Astrocyte (in vitro differentiated cells and primary cell): ENCODE measurements at regions not wholly inside any gene's neighbourhood (a gene's known extent, or its start where the extent isn't known, plus 50 kb on each side); places are given as distances from the start of the nearest gene placed in this dataset.

Experiments
- DNase-seq: peaks from one replicate; pipeline ENCODE4 v3.0.0-alpha.2; 2010; ENCODE audit warnings: low read depth
- FAIRE-seq: peaks from 2 replicates; lab custom pipeline; 2011; peaks lifted over from hg19 to GRCh38; lab: Jason Lieb, UNC
- H2AFZ ChIP-seq: 2 replicates; pipeline ENCODE4 v1.6.0; 2012; ENCODE audit warnings: low read depth, low read length, inconsistent platforms
- H3K27ac ChIP-seq: 2 replicates; pipeline ENCODE4 v1.5.1; 2011; ENCODE audit warnings: low read depth, low read length, inconsistent platforms
- H3K27me3 ChIP-seq: 2 replicates; pipeline ENCODE4 v1.6.0; 2011; ENCODE audit warnings: low read length, inconsistent platforms; ENCODE audit not compliant: insufficient read depth
- H3K36me3 ChIP-seq: 2 replicates; pipeline ENCODE4 v1.5.1; 2011; ENCODE audit warnings: low read length, inconsistent platforms; ENCODE audit not compliant: insufficient read depth
- H3K4me1 ChIP-seq: 2 replicates; pipeline ENCODE4 v1.5.1; 2011; ENCODE audit warnings: low read length, inconsistent platforms; ENCODE audit not compliant: insufficient read depth
- H3K4me2 ChIP-seq: 2 replicates; pipeline ENCODE4 v1.6.0; 2012; ENCODE audit warnings: low read length, inconsistent platforms
- H3K4me3 ChIP-seq: 2 replicates; pipeline ENCODE4 v1.5.1; 2011; ENCODE audit warnings: low read depth, mild to moderate bottlenecking, low read length, inconsistent platforms; ENCODE audit not compliant: insufficient read depth
- H3K79me2 ChIP-seq: 2 replicates; pipeline ENCODE4 v1.6.0; 2012; ENCODE audit warnings: mild to moderate bottlenecking, low read length, inconsistent platforms; ENCODE audit not compliant: insufficient read depth
- H3K9ac ChIP-seq: 2 replicates; pipeline ENCODE4 v1.6.0; 2012; ENCODE audit warnings: mild to moderate bottlenecking, low read length, inconsistent platforms
- H3K9me3 ChIP-seq: 2 replicates; pipeline ENCODE4 v1.5.1; 2012; ENCODE audit warnings: low read depth, mild to moderate bottlenecking, low read length, inconsistent platforms; ENCODE audit not compliant: insufficient read depth
- H4K20me1 ChIP-seq: 2 replicates; pipeline ENCODE4 v1.6.0; 2012; ENCODE audit warnings: low read length, inconsistent platforms; ENCODE audit not compliant: insufficient read depth
- H3K27ac Mint-ChIP-seq: one replicate; pipeline ENCODE4 v1.8.0; 2021; ENCODE audit warnings: mild to moderate bottlenecking, mixed read lengths; ENCODE audit not compliant: unreplicated experiment
- H3K27me3 Mint-ChIP-seq: one replicate; pipeline ENCODE4 v1.8.0; 2021; ENCODE audit warnings: low read depth, mixed read lengths; ENCODE audit not compliant: unreplicated experiment
- H3K36me3 Mint-ChIP-seq: one replicate; pipeline ENCODE4 v1.8.0; 2021; ENCODE audit warnings: low read depth, mixed read lengths; ENCODE audit not compliant: unreplicated experiment
- H3K4me1 Mint-ChIP-seq: one replicate; pipeline ENCODE4 v1.8.0; 2021; ENCODE audit warnings: low read depth, mixed read lengths; ENCODE audit not compliant: unreplicated experiment
- H3K4me3 Mint-ChIP-seq: one replicate; pipeline ENCODE4 v1.8.0; 2021; ENCODE audit warnings: mild to moderate bottlenecking, moderate library complexity, mixed read lengths; ENCODE audit not compliant: unreplicated experiment
- H3K9me3 Mint-ChIP-seq: one replicate; pipeline ENCODE4 v1.8.0; 2021; ENCODE audit warnings: mild to moderate bottlenecking, mixed read lengths; ENCODE audit not compliant: unreplicated experiment
- EZH2 ChIP-seq: IDR thresholded peaks from 2 replicates; pipeline ENCODE4 v1.6.1; 2012; ENCODE audit warnings: mild to moderate bottlenecking, low read length, inconsistent platforms; ENCODE audit not compliant: insufficient read depth
- TF ChIP-seq, protein P1 (sequence below): IDR thresholded peaks from 2 replicates; pipeline ENCODE4 v1.5.1; 2011; ENCODE audit warnings: low read depth, mild to moderate bottlenecking, inconsistent platforms, low read length, moderate library complexity; ENCODE audit not compliant: insufficient read depth

DNA sequence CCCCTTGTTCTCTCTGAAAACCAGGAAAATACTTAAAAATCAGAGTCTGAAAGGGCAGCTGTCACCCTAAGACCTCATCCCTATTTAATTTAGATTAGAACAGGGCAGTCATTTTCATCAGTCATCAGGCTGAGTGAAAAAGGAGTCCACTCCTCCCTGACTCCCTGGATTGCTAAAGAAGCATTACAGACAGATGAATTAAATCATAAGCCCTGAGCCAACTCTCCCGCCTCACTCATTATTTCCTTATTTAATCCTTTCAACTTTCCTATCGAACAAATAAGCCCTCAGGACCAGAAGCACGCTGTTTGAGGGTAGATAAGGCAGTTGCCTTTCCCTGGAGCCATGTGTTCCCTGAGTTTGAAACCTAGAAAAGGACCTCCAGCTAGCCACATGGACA, 201.9 kb upstream of the ANKRD55 start:
- no peak for FAIRE-seq
- H4K20me1 ChIP-seq = no peaks in the 10 kb centered on the region
- peaks cover 5% of the 10 kb centered on the region for H3K27me3 Mint-ChIP-seq

DNA sequence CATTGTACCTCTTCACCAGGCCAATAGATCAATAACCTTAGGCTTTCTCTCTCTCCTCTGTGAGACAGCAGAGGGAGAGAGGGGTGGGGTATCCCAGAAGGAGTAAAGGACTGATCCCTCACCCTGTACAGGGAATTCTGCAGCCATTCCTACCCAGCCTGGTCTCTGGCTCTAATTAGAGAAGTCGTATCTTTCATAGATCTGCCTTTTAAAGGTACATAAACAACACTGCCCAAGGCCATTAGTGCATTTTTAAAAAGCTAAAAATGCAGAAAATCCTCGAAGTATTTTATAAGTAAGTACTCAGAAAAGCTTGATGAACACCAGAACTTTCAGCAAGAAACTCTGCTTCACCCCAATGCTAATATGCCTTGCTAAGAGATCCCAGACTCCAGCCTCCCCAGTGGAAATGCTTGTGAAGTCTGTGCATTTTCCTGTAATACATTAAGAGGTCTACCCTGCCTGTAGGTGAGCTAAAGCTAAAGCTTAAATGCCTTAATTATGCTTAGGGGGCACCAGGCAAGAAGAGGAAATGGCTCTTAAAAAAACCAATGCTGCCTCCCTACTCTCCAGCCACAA, 200.0 kb upstream of the ANKRD55 start:
- Histone ChIP-seq H3K4me2 (no peak overlapping the region), H2AFZ (no peak overlapping the region), H3K27me3 (no peaks in the 10 kb centered on the region), H3K36me3 (no peaks in the 10 kb centered on the region), H3K4me3 (no peak overlapping the region), H3K9me3 (no peaks in the 10 kb centered on the region), H3K9ac (no peak overlapping the region), H4K20me1 (no peaks in the 10 kb centered on the region), H3K4me1 (no peaks in the 10 kb centered on the region), H3K79me2 (no peaks in the 10 kb centered on the region), H3K27ac (no peak overlapping the region)
- Mint-ChIP-seq H3K27me3 (peaks cover 5% of the 10 kb centered on the region), H3K4me1 (peaks cover 8% of the 10 kb centered on the region), H3K9me3 (no peaks in the 10 kb centered on the region), H3K4me3 (no peak overlapping the region), H3K27ac (no peak overlapping the region), H3K36me3 (no peaks in the 10 kb centered on the region)
- FAIRE-seq (no peak), DNase-seq (no peak)
- TF ChIP-seq EZH2 = no peak
- TF ChIP-seq, protein P1, sequence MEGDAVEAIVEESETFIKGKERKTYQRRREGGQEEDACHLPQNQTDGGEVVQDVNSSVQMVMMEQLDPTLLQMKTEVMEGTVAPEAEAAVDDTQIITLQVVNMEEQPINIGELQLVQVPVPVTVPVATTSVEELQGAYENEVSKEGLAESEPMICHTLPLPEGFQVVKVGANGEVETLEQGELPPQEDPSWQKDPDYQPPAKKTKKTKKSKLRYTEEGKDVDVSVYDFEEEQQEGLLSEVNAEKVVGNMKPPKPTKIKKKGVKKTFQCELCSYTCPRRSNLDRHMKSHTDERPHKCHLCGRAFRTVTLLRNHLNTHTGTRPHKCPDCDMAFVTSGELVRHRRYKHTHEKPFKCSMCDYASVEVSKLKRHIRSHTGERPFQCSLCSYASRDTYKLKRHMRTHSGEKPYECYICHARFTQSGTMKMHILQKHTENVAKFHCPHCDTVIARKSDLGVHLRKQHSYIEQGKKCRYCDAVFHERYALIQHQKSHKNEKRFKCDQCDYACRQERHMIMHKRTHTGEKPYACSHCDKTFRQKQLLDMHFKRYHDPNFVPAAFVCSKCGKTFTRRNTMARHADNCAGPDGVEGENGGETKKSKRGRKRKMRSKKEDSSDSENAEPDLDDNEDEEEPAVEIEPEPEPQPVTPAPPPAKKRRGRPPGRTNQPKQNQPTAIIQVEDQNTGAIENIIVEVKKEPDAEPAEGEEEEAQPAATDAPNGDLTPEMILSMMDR = no peak

More for the DNA sequence above, 201.9 kb upstream of the ANKRD55 start:
- no peaks in the 10 kb centered on the region for H3K9me3 Mint-ChIP-seq
- no peaks in the 10 kb centered on the region for H3K36me3 ChIP-seq
- H3K4me3 Mint-ChIP-seq = no peak overlapping the region
- H3K4me1 ChIP-seq = no peaks in the 10 kb centered on the region
- H3K4me2 ChIP-seq = no peak overlapping the region
- no peak overlapping the region for H3K9ac ChIP-seq
- H3K36me3 Mint-ChIP-seq = no peaks in the 10 kb centered on the region
- H3K27me3 ChIP-seq = no peaks in the 10 kb centered on the region
- no peak overlapping the region for H3K4me3 ChIP-seq
- no peak for TF ChIP-seq EZH2
- TF ChIP-seq, protein P1 = no peak
- H2AFZ ChIP-seq = no peak overlapping the region
- H3K4me1 Mint-ChIP-seq = peaks cover 8% of the 10 kb centered on the region
- no peaks in the 10 kb centered on the region for H3K79me2 ChIP-seq
- no peak for DNase-seq
- H3K27ac ChIP-seq = no peak overlapping the region
- no peaks in the 10 kb centered on the region for H3K9me3 ChIP-seq
- no peak overlapping the region for H3K27ac Mint-ChIP-seq

DNA sequence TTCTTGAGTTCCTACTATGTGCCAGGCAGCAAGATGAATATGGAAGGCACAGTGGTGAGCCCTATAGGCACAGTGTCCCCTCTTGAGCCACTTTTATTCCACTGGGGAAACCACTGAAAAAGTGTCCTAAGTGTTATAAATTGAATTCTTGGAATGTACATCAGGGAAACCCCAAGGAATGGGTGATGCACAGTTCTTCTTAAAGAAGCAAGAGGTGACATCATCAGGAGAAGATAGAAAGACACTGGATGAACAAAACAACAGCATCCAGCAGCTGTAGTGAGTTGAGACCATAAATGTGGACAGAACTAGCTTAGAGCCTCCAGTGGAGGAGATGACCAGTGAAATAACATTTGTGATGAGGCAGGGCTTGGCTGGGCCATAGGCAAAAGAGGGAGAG, 199.2 kb upstream of the ANKRD55 start:
- H3K4me1 ChIP-seq = no peaks in the 10 kb centered on the region
- FAIRE-seq (no peak), DNase-seq (no peak)
- Mint-ChIP-seq H3K9me3 (peaks cover 4% of the 10 kb centered on the region), H3K27ac (no peak overlapping the region), H3K27me3 (peaks cover 5% of the 10 kb centered on the region), H3K4me3 (no peak overlapping the region), H3K4me1 (peaks cover 8% of the 10 kb centered on the region), H3K36me3 (no peaks in the 10 kb centered on the region)
- H3K9me3 ChIP-seq = no peaks in the 10 kb centered on the region
- H4K20me1 ChIP-seq = no peaks in the 10 kb centered on the region
- H3K36me3 ChIP-seq = no peaks in the 10 kb centered on the region
- no peak overlapping the region for H2AFZ ChIP-seq
- no peak overlapping the region for H3K27ac ChIP-seq
- no peak for TF ChIP-seq EZH2
- TF ChIP-seq, protein P1 = no peak
- no peak overlapping the region for H3K4me3 ChIP-seq
- H3K9ac ChIP-seq = no peak overlapping the region
- H3K4me2 ChIP-seq = no peak overlapping the region
- H3K27me3 ChIP-seq = no peaks in the 10 kb centered on the region
- H3K79me2 ChIP-seq = no peaks in the 10 kb centered on the region
